HG03280 (cell line): ENCODE measurements at regions not wholly inside any gene's neighbourhood (a gene's known extent, or its start where the extent isn't known, plus 50 kb on each side); places are given as distances from the start of the nearest gene placed in this dataset.

Source experiments
- ATAC-seq: cut with Tn5 transposase; IDR thresholded peaks from one replicate; pipeline ENCODE4 v1.9.1; 2021; ENCODE audit warnings: mild to moderate bottlenecking, moderate library complexity; ENCODE audit not compliant: unreplicated experiment

- no peak for ATAC-seq
Observed at GRCh38 chr10:33524966-33525365, 190.5 kb upstream of the NRP1 start.

GRCh38 chr10:33524041-33524440 lies 189.6 kb upstream of the NRP1 start:
- ATAC-seq = no peak

GRCh38 chr10:33523236-33523792 lies 188.8 kb upstream of the NRP1 start:
- ATAC-seq = no peak

GRCh38 chr10:33521904-33522303 lies 187.4 kb upstream of the NRP1 start:
- no peak for ATAC-seq

GRCh38 chr10:33521062-33521461 lies 186.6 kb upstream of the NRP1 start:
- ATAC-seq = no peak

GRCh38 chr10:33520223-33520622 lies 185.8 kb upstream of the NRP1 start:
- ATAC-seq = no peak

- ATAC-seq = no peak
Observed at GRCh38 chr10:33519130-33519860, 184.8 kb upstream of the NRP1 start.

GRCh38 chr10:33510206-33510605 lies 175.7 kb upstream of the NRP1 start:
- no peak for ATAC-seq

- peak; percentile 78 for ATAC-seq
Observed at GRCh38 chr10:33509231-33509831, 174.9 kb upstream of the NRP1 start.

- ATAC-seq = no peak
Observed at GRCh38 chr10:33507662-33508425, 173.4 kb upstream of the NRP1 start.

GRCh38 chr10:33506838-33507661 lies 172.6 kb upstream of the NRP1 start:
- peak; percentile 77 for ATAC-seq

GRCh38 chr10:33506391-33506790 lies 171.9 kb upstream of the NRP1 start:
- ATAC-seq = no peak

- ATAC-seq = no peak
Observed at GRCh38 chr10:33501161-33501560, 166.7 kb upstream of the NRP1 start.

GRCh38 chr10:33498391-33498891 lies 164.0 kb upstream of the NRP1 start:
- no peak for ATAC-seq

GRCh38 chr10:33497338-33497737 lies 162.9 kb upstream of the NRP1 start:
- no peak for ATAC-seq

- ATAC-seq = no peak
Observed at GRCh38 chr10:33496096-33496495, 161.6 kb upstream of the NRP1 start.

- ATAC-seq = no peak
Observed at GRCh38 chr10:33494694-33495265, 160.3 kb upstream of the NRP1 start.

- no peak for ATAC-seq
Observed at GRCh38 chr10:33493978-33494377, 159.5 kb upstream of the NRP1 start.

GRCh38 chr10:33493497-33493896 lies 159.0 kb upstream of the NRP1 start:
- no peak for ATAC-seq

- no peak for ATAC-seq
Observed at GRCh38 chr10:33492701-33493345, 158.4 kb upstream of the NRP1 start.
